ENCODE measurements at regions not wholly inside any gene's neighbourhood (a gene's known extent, or its start where the extent isn't known, plus 50 kb on each side); places are given as distances from the start of the nearest gene placed in this dataset.

GRCh38 chr3:21331857-21332256, 419.2 kb downstream of the ZNF385D start:
- WGBS, 2 experiments (ENCODE audit: insufficient coverage in 1 of 2, insufficient read length in 1 of 2): 88 to 100% methylated on average over 1 of the region's 1 CpG
- Histone ChIP-seq H3K27me3 (ENCODE audit: control insufficient read depth, insufficient read depth, low read length, poor library complexity, severe bottlenecking) (no peaks in the 10 kb centered on the region), H3K36me3 (ENCODE audit: control insufficient read depth, insufficient read depth, low read length) (no peaks in the 10 kb centered on the region), H3K9me3 (ENCODE audit: control insufficient read depth, low read length) (no peaks in the 10 kb centered on the region), H3K9ac (ENCODE audit: extremely low read depth, low read length, poor library complexity, severe bottlenecking) (no peak overlapping the region), H3K27ac (ENCODE audit: low read depth, low read length) (no peak overlapping the region), H3K4me1 (ENCODE audit: control insufficient read depth, insufficient read depth, low read length) (no peaks in the 10 kb centered on the region), H3K4me3 (ENCODE audit: low read length) (no peak overlapping the region)
- H3K27me3 Mint-ChIP-seq (ENCODE audit: insufficient read depth): no peaks in the 10 kb centered on the region
- TF ChIP-seq CTCF (conservative IDR thresholded peaks at IDR 0.05): no peak
- peaks cover 6% of the 10 kb centered on the region for H3K4me1 Mint-ChIP-seq
- no peak overlapping the region for H3K4me3 Mint-ChIP-seq
- H3K9me3 Mint-ChIP-seq: no peaks in the 10 kb centered on the region
- no peak overlapping the region for H3K27ac Mint-ChIP-seq
- DNase-seq: no peak
- H3K36me3 Mint-ChIP-seq (ENCODE audit: low read depth): no peaks in the 10 kb centered on the region

- H3K27ac Mint-ChIP-seq: no peak overlapping the region
- H3K4me1 ChIP-seq (ENCODE audit: control insufficient read depth, insufficient read depth, low read length): no peaks in the 10 kb centered on the region
- no peak for DNase-seq
- no peaks in the 10 kb centered on the region for H3K27me3 Mint-ChIP-seq (ENCODE audit: insufficient read depth)
- H3K27me3 ChIP-seq (ENCODE audit: control insufficient read depth, insufficient read depth, low read length, poor library complexity, severe bottlenecking): no peaks in the 10 kb centered on the region
- H3K9me3 Mint-ChIP-seq: no peaks in the 10 kb centered on the region
- TF ChIP-seq CTCF (conservative IDR thresholded peaks at IDR 0.05): no peak
- H3K4me3 ChIP-seq (ENCODE audit: low read length): no peak overlapping the region
- H3K9ac ChIP-seq (ENCODE audit: extremely low read depth, low read length, poor library complexity, severe bottlenecking): no peak overlapping the region
- H3K4me3 Mint-ChIP-seq: no peak overlapping the region
- no peaks in the 10 kb centered on the region for H3K9me3 ChIP-seq (ENCODE audit: control insufficient read depth, low read length)
- H3K27ac ChIP-seq (ENCODE audit: low read depth, low read length): no peak overlapping the region
- no peaks in the 10 kb centered on the region for H3K36me3 Mint-ChIP-seq (ENCODE audit: low read depth)
- WGBS, 2 experiments (ENCODE audit: insufficient coverage in 1 of 2, insufficient read length in 1 of 2): 62 to 83% methylated on average over 1 to 2 of the region's 2 CpGs
- H3K36me3 ChIP-seq (ENCODE audit: control insufficient read depth, insufficient read depth, low read length): no peaks in the 10 kb centered on the region
- peaks cover 11% of the 10 kb centered on the region for H3K4me1 Mint-ChIP-seq
Measured at GRCh38 chr3:21331321-21331720, 419.7 kb downstream of the ZNF385D start.

GRCh38 chr3:21330293-21330692, 420.7 kb downstream of the ZNF385D start:
- Histone ChIP-seq H3K36me3 (ENCODE audit: control insufficient read depth, insufficient read depth, low read length) (no peaks in the 10 kb centered on the region), H3K9me3 (ENCODE audit: control insufficient read depth, low read length) (no peaks in the 10 kb centered on the region), H3K9ac (ENCODE audit: extremely low read depth, low read length, poor library complexity, severe bottlenecking) (no peak overlapping the region), H3K4me3 (ENCODE audit: low read length) (no peak overlapping the region), H3K4me1 (ENCODE audit: control insufficient read depth, insufficient read depth, low read length) (no peaks in the 10 kb centered on the region), H3K27ac (ENCODE audit: low read depth, low read length) (no peak overlapping the region), H3K27me3 (ENCODE audit: control insufficient read depth, insufficient read depth, low read length, poor library complexity, severe bottlenecking) (no peaks in the 10 kb centered on the region)
- WGBS, 2 experiments (ENCODE audit: insufficient coverage in 1 of 2, insufficient read length in 1 of 2): 92 to 93% methylated on average over 1 to 2 of the region's 2 CpGs
- no peak for TF ChIP-seq CTCF (conservative IDR thresholded peaks at IDR 0.05)
- H3K36me3 Mint-ChIP-seq (ENCODE audit: low read depth): no peaks in the 10 kb centered on the region
- H3K27ac Mint-ChIP-seq: no peak overlapping the region
- no peaks in the 10 kb centered on the region for H3K27me3 Mint-ChIP-seq (ENCODE audit: insufficient read depth)
- no peaks in the 10 kb centered on the region for H3K9me3 Mint-ChIP-seq
- peaks cover 11% of the 10 kb centered on the region for H3K4me1 Mint-ChIP-seq
- DNase-seq: no peak
- no peak overlapping the region for H3K4me3 Mint-ChIP-seq

Data from endodermal cell (in vitro differentiated cells).